HepG2 (cell line): ENCODE measurements at regions not wholly inside any gene's neighbourhood (a gene's known extent, or its start where the extent isn't known, plus 50 kb on each side); places are given as distances from the start of the nearest gene placed in this dataset.

Source experiments
- ATAC-seq: fragments of 200-7000 bp; cut with Tn5 transposase; 3 replicates; pipeline ENCODE4 v1.9.1; 2020; ENCODE audit warnings: mild to moderate bottlenecking, moderate library complexity
- BruUV-seq: library from RNA; stranded (reverse); fragments of 400-500 nt; replicated peaks from 2 replicates; lab custom pipeline; 2021; lab: Mats Ljungman, UMichigan
- CTCF ChIA-PET: fragments of 300-600 bp; formaldehyde crosslinking; extraction: SDS; loops from one replicate; lab custom pipeline; 2021; ENCODE audit warnings: low total read pairs, inconsistent platforms, low intra/inter-chr PET ratio; lab: Yijun Ruan, JAX
- POLR2A ChIA-PET: fragments of 350-600 bp; sonication (Branson Sonifier 250); formaldehyde crosslinking; loops from one replicate; lab custom pipeline; 2020; ENCODE audit warnings: antibody characterized with exemption, inconsistent platforms; lab: Yijun Ruan, JAX
- DNase-seq: peaks from one replicate; pipeline ENCODE4 v3.0.0-alpha.2; 2015; ENCODE audit warnings: low spot score
- FAIRE-seq: peaks from 3 replicates; lab custom pipeline; 2011; peaks lifted over from hg19 to GRCh38; lab: Jason Lieb, UNC
- H2AFZ ChIP-seq: one replicate; pipeline ENCODE4 v1.6.1; 2011; ENCODE audit warnings: low read length, inconsistent platforms
- H3K27ac ChIP-seq: fragments of 300-600 bp; 3 replicates; pipeline ENCODE4 v1.8.0; 2011; ENCODE audit warnings: mixed run types, mild to moderate bottlenecking, mixed read lengths, low read length, inconsistent platforms; ENCODE audit not compliant: insufficient read depth; ENCODE audit errors: extremely low read length
- H3K27me3 ChIP-seq, 2 experiments: fragments of 200-600 bp in 1 of 2; 2 replicates in 1 of 2; 3 replicates in 1 of 2; pipeline versions ENCODE4 v1.6.0 to v1.8.0; 2011; ENCODE audit warnings: low read length in 2 of 2, mild to moderate bottlenecking in 2 of 2, moderate library complexity in 2 of 2, inconsistent platforms in 1 of 2; ENCODE audit not compliant: insufficient read depth in 2 of 2, control insufficient read depth in 1 of 2
- H3K36me3 ChIP-seq, 2 experiments: fragments of 200-600 bp in 1 of 2; replicated peaks in 1 of 2; 2 replicates in 1 of 2; 3 replicates in 1 of 2; pipeline versions ENCODE4 v1.5.1 to v1.8.0; 2011; ENCODE audit warnings: low read length in 2 of 2, inconsistent platforms in 1 of 2; ENCODE audit not compliant: insufficient read depth in 2 of 2, control insufficient read depth in 1 of 2
- H3K4me1 ChIP-seq: 2 replicates; pipeline ENCODE4 v1.5.1; 2012; ENCODE audit warnings: low read length, inconsistent platforms; ENCODE audit not compliant: insufficient read depth
- H3K4me2 ChIP-seq: 2 replicates; pipeline ENCODE4 v1.6.0; 2011; ENCODE audit warnings: low read depth, low read length, inconsistent platforms
- H3K4me3 ChIP-seq, 3 experiments: fragments of 200-600 bp in 1 of 3; sonication (generic), shearing (Covaris generic) in 1 of 3; replicated peaks in 1 of 3; 2 replicates each; pipeline ENCODE4 v1.5.1; 2011 to 2016; ENCODE audit warnings: low read length in 3 of 3, inconsistent platforms in 2 of 3, low read depth in 2 of 3, mild to moderate bottlenecking in 2 of 3, control low read depth in 1 of 3, mixed read lengths in 1 of 3; ENCODE audit not compliant: insufficient read depth in 1 of 3
- H3K79me2 ChIP-seq: one replicate; pipeline ENCODE4 v1.6.1; 2011; ENCODE audit warnings: low read length, inconsistent platforms; ENCODE audit not compliant: insufficient read depth
- H3K9ac ChIP-seq: 2 replicates; pipeline ENCODE4 v1.6.0; 2011; ENCODE audit warnings: mild to moderate bottlenecking, low read depth, low read length, inconsistent platforms; ENCODE audit not compliant: insufficient read depth
- H3K9me3 ChIP-seq: 2 replicates; pipeline ENCODE4 v1.5.1; 2012; ENCODE audit warnings: mild to moderate bottlenecking, low read length
- H4K20me1 ChIP-seq: 2 replicates; pipeline ENCODE4 v1.6.0; 2011; ENCODE audit warnings: inconsistent platforms, mild to moderate bottlenecking, low read length, moderate library complexity; ENCODE audit not compliant: insufficient read depth
- CCDC6 ChIP-seq: sonication (generic); formaldehyde crosslinking; IDR thresholded peaks from 2 replicates; pipeline ENCODE4 v1.8.1; 2022; ENCODE audit warnings: mild to moderate bottlenecking, missing genetic modification reagents, moderate library complexity
- GABPA ChIP-seq, 2 experiments: IDR thresholded peaks; 2 replicates each; pipeline ENCODE4 v1.6.1; 2011 to 2016; ENCODE audit warnings: low read depth in 2 of 2, low read length in 1 of 2, missing biosample characterization in 1 of 2, missing genetic modification characterization in 1 of 2
- HINFP ChIP-seq: sonication (generic); formaldehyde crosslinking; IDR thresholded peaks from 2 replicates; pipeline ENCODE4 v1.4.0; 2020; ENCODE audit warnings: low read depth, mild to moderate bottlenecking, missing genetic modification reagents
- HIVEP1 ChIP-seq: sonication (generic); formaldehyde crosslinking; IDR thresholded peaks from 2 replicates; pipeline ENCODE4 v1.4.0; 2020; ENCODE audit warnings: mild to moderate bottlenecking, missing genetic modification reagents
- HNRNPUL1 ChIP-seq: fragments of 200-400 bp; formaldehyde crosslinking; IDR thresholded peaks from 2 replicates; pipeline ENCODE4 v1.6.1; 2017; ENCODE audit warnings: low read depth, mild to moderate bottlenecking, low read length, moderate library complexity
- ISX ChIP-seq: sonication (generic); formaldehyde crosslinking; conservative IDR thresholded peaks from 2 replicates; pipeline ENCODE4 v1.5.0; 2020; ENCODE audit warnings: missing genetic modification reagents
- KLF6 ChIP-seq: IDR thresholded peaks from 2 replicates; pipeline ENCODE4 v1.8.0; 2016; ENCODE audit warnings: missing biosample characterization, missing genetic modification reagents
- KMT2A ChIP-seq: sonication (generic); formaldehyde crosslinking; IDR thresholded peaks from 2 replicates; pipeline ENCODE4 v1.4.0; 2020; ENCODE audit warnings: missing genetic modification reagents
- MED8 ChIP-seq: sonication (generic); formaldehyde crosslinking; IDR thresholded peaks from 2 replicates; pipeline ENCODE4 v1.8.1; 2023; ENCODE audit warnings: mild to moderate bottlenecking, missing genetic modification reagents; ENCODE audit not compliant: insufficient replicate concordance
- RFX1 ChIP-seq: fragments of 450-650 bp; IDR thresholded peaks from 2 replicates; pipeline ENCODE4 v1.6.1; 2017
- SOX5 ChIP-seq: IDR thresholded peaks from 2 replicates; pipeline ENCODE4 v1.6.1; 2016; ENCODE audit warnings: borderline replicate concordance
- SP140L ChIP-seq: sonication (generic); formaldehyde crosslinking; IDR thresholded peaks from 2 replicates; pipeline ENCODE4 v1.4.0; 2020; ENCODE audit warnings: missing genetic modification reagents, borderline replicate concordance
- TFDP1 ChIP-seq: IDR thresholded peaks from 2 replicates; pipeline ENCODE4 v1.6.1; 2016; ENCODE audit warnings: missing compliant biosample characterization, missing genetic modification reagents, borderline replicate concordance
- ZBTB39 ChIP-seq: sonication (generic); formaldehyde crosslinking; IDR thresholded peaks from 2 replicates; pipeline ENCODE4 v1.5.0; 2020; ENCODE audit warnings: missing genetic modification reagents
- ZFAT ChIP-seq: sonication (generic); formaldehyde crosslinking; conservative IDR thresholded peaks from 2 replicates; pipeline ENCODE4 v1.8.1; 2023; ENCODE audit warnings: missing genetic modification reagents, inconsistent platforms
- ZMAT3 ChIP-seq: sonication (generic); formaldehyde crosslinking; conservative IDR thresholded peaks from 2 replicates; pipeline ENCODE4 v1.7.0; 2021; ENCODE audit warnings: missing genetic modification reagents
- ZMYM2 ChIP-seq: sonication (generic); formaldehyde crosslinking; IDR thresholded peaks from 2 replicates; pipeline ENCODE4 v1.8.0; 2022; ENCODE audit warnings: mild to moderate bottlenecking, missing genetic modification reagents
- ZNF234 ChIP-seq: sonication (generic); formaldehyde crosslinking; conservative IDR thresholded peaks from 2 replicates; pipeline ENCODE4 v1.5.1; 2020; ENCODE audit warnings: mild to moderate bottlenecking, missing genetic modification reagents
- ZNF598 ChIP-seq: sonication (generic); formaldehyde crosslinking; IDR thresholded peaks from 2 replicates; pipeline ENCODE4 v1.5.1; 2020; ENCODE audit warnings: mild to moderate bottlenecking, missing genetic modification reagents, borderline replicate concordance
- ZNF619 ChIP-seq: sonication (generic); formaldehyde crosslinking; IDR thresholded peaks from 2 replicates; pipeline ENCODE4 v1.4.0; 2020; ENCODE audit warnings: mild to moderate bottlenecking, missing genetic modification reagents
- ZNF703 ChIP-seq: sonication (generic); formaldehyde crosslinking; IDR thresholded peaks from 2 replicates; pipeline ENCODE4 v1.5.1; 2020; ENCODE audit warnings: missing genetic modification reagents, mild to moderate bottlenecking, moderate library complexity, borderline replicate concordance
- ZNF792 ChIP-seq: IDR thresholded peaks from 2 replicates; pipeline ENCODE4 v1.6.1; 2016
- WGBS: methylation state at CpG from one replicate; pipeline ENCODE4 v1.1.6; 2017; ENCODE audit warnings: low lambda C conversion rate; 5-methylcytosine and 5-hydroxymethylcytosine counted together
- in situ Hi-C: cut with HindIII; loops from 2 replicates; pipeline ENCODE4 v1.10.0; 2017; ENCODE audit warnings: low pct_unique_long_range_greater_than_20kb; ENCODE audit not compliant: extremely low pct_ligation_motif_present
- intact Hi-C: fragments of 100-400 bp; cut with micrococcal nuclease; formaldehyde crosslinking; loops from one replicate; pipeline ENCODE4 v1.10.0; 2022; ENCODE audit not compliant: unreplicated experiment

GRCh38 chr15:62270216-62270921 lies 105.3 kb upstream of the C2CD4B start (continued):
- TF ChIP-seq HINFP (CRISPR knock-in tag) (no peak), ZNF703 (no peak), TFDP1 (no peak), ZBTB39 (CRISPR knock-in tag) (no peak), SP140L (CRISPR knock-in tag) (no peak), ZNF619 (CRISPR knock-in tag) (no peak)

GRCh38 chr15:62272290-62272689 lies 107.2 kb upstream of the C2CD4B start:
- DNase-seq (no peak), FAIRE-seq (no peak), ATAC-seq (no peak)
- no peaks in the 10 kb centered on the region for H3K4me1 ChIP-seq
- H3K4me3 ChIP-seq, result no peak overlapping the region
- H3K36me3 ChIP-seq, result no peaks in the 10 kb centered on the region
- H3K9ac ChIP-seq, result no peak overlapping the region
- ChIA-PET CTCF (no interaction called here), POLR2A (no interaction called here)
- no peak overlapping the region for H3K27ac ChIP-seq
- intact Hi-C loops (no loop called here), in situ Hi-C loops (no loop called here)
- BruUV-seq, result no TSS peak
- peaks cover 0 to 4% of the 10 kb centered on the region in 2 experiments; a peak in 1 of 5 replicates for H3K27me3 ChIP-seq
- no peaks in the 10 kb centered on the region for H4K20me1 ChIP-seq
- WGBS, result 78% methylated on average over 1 of the region's 1 CpG
- no peak overlapping the region for H3K4me2 ChIP-seq
- no peak overlapping the region for H2AFZ ChIP-seq
- no peaks in the 10 kb centered on the region for H3K79me2 ChIP-seq
- H3K9me3 ChIP-seq, result no peaks in the 10 kb centered on the region
- TF ChIP-seq GABPA (IDR thresholded peaks at IDR 0.05; ENCODE audit: low read depth, low read length) (no peak), GABPA (CRISPR knock-in tag; IDR thresholded peaks at IDR 0.05; ENCODE audit: low read depth) (no peak), ZMYM2 (CRISPR knock-in tag) (no peak), ZFAT (no peak), RFX1 (no peak), ZNF792 (CRISPR knock-in tag) (no peak), ZMAT3 (CRISPR knock-in tag) (no peak), MED8 (CRISPR knock-in tag) (no peak), ZNF234 (CRISPR knock-in tag) (no peak), ZNF598 (no peak), KLF6 (no peak), HIVEP1 (CRISPR knock-in tag) (no peak), CCDC6 (no peak), KMT2A (CRISPR knock-in tag) (no peak), SOX5 (no peak), HNRNPUL1 (no peak), ISX (CRISPR knock-in tag) (no peak)
